GM18526 (cell line): ENCODE measurements at regions not wholly inside any gene's neighbourhood (a gene's known extent, or its start where the extent isn't known, plus 50 kb on each side); places are given as distances from the start of the nearest gene placed in this dataset.

Experiments used
- POLR2A ChIP-seq: IDR thresholded peaks from 3 replicates; pipeline ENCODE4 v1.6.1; 2011; ENCODE audit not compliant: insufficient read length; ENCODE audit errors: extremely low read depth

DNA sequence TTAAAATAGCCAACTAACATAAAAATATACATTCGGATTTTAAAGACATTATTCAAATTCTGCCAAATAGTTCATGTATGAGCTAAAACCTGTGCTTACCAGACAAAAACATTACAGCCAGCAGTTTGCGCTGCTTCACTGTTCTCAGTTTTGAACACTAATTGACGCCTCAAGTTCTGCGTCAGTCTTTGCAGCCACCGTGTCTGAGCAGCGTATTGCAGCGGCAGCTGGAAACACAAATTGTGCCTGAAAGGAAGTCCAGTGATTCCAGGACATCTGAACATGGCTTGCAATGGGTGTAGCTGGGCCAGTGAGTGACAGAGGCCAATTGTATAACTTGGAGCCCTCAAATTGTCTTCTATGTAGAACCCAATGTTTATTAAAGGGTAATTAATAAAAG lies 267.6 kb downstream of the TFCP2L1 start:
- TF ChIP-seq POLR2A = no peak

DNA sequence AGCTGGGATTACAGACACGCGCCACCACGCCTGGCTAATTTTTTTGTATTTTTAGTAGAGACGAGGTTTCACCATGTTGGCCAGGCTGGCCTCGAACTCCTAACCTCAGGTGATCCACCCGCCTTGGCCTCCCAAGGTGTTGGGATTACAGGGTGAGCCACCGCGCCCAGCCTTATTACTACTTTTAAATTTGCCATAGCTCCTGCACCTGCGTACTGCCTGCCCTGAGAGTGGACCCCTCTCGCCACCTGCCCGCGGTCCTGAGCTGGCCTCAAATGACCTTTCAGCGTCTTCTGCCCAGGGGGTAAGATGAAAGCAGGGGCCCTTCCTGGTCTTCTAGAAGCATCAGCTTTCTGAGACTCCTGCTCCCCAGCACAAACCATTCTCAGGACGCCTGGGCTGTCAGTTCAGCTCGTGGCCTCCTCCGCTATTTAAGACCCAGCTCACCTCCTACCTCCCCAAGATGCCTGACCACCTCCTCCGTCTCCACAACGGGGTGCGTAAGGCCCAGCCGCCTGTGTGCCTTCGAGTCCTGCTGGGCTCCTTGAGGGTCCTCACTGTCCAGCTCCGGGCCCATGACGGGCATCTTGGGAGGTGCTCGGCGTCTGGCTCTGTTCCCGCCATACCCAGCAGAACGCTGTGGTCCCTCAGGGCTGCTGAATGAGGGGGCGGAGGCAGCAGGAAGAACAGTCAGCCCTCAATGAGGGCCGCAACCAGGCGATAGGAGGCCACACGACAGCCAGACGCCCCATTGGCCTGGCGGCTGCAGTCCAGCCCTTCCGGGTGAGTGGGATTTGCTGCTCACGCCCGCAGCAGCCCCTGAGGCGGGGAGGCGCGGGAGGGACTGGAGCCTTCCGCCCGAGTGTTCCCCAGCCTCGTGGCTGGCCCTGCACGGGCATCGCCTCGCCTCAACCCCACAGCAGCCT lies 266.6 kb downstream of the TFCP2L1 start:
- no peak for TF ChIP-seq POLR2A

DNA sequence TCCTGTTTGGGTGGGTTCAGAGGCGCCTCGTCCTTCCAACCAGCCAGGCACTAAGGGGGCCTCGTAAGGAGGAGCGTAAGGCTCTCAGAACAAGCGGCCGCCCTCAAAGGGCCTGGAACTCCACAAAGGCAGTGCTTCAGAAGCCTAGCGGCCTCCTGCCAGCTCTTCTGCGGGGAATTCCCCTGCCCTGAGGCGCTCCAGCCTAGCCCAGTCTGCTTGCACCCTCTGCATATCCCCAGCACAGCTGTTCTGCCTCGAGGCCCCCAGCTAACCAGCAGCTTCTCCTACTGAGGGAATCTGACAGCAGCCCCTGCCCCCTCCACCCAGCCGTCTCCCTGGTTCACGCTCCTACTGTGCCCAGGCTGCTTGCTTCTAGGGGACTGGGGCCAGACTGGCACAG lies 265.9 kb downstream of the TFCP2L1 start:
- no peak for TF ChIP-seq POLR2A

DNA sequence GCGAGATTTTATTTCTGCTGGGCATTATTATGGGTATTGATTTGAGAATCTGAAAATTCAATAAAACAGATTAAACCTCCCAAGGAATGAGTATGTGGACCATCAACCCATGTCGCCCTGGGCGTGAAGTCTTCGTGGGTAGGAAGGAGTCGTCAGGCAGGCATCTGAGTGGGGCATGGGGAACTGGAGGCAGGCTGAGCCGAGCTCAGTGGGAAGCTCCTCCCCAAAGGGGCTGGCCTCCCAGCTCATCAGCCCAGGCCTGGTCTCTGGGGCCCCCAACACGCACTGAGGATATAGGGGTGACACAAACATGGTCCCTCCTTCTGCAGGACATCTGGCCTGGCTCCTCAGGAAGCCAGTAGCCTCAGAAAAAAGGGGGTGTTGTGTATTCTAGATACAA lies 265.2 kb downstream of the TFCP2L1 start:
- no peak for TF ChIP-seq POLR2A

DNA sequence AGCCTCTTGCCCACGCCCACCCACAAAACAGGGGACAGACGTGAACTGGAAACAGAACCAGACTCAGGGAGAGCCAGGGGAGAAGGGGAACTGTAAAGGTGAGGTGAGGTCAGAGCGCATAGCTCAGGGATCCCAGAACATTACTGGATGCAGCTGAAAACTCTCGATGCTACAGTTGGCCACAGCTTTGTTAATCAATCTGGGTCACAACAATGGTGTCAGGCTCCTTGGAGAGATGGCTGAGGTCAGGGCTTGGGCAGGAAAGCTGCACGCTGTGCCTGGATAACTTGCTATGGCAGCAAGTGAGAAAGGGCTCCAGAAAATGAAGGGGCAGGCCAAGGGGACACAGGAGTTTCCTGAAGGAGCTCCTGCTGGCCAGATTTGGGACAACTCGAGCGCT lies 263.3 kb downstream of the TFCP2L1 start:
- no peak for TF ChIP-seq POLR2A

DNA sequence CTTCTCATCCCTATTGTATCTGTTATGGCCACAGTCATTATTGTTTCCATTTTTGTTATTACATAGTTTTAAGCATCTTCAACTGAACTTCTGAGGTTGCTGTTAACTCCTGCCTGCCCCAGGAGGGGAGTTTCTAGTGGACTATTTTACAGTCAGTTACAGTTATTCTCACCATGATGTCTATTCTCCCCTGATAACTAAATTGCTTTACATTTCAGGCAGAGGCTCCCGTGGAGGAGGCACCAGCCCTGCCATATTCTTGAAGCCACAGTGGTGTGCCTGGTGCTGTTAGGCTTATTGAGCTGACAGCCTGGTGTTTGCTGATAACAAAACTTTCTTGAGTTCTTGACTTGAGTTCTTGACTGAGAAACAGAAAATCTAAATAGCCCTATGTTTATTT lies 256.4 kb downstream of the TFCP2L1 start:
- TF ChIP-seq POLR2A = no peak

DNA sequence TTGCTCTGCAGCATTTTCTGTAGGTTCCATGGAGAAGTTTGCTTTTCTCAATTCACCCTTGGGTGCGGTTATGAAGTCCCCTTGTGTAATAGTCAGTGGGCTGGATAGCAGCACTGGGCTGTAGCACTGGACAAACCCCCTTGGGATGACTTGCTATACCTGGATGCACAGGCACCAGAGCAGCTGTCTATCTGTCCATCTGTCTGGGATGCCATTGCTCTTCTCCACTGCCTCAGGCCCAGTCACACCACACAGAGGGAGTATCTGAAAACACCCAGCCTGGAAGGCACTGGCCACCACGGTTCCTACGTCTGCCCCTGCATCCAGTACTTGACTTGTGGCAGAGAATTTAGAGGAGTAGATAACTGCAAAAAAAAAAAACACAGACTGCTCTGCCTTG lies 254.5 kb downstream of the TFCP2L1 start:
- no peak for TF ChIP-seq POLR2A

DNA sequence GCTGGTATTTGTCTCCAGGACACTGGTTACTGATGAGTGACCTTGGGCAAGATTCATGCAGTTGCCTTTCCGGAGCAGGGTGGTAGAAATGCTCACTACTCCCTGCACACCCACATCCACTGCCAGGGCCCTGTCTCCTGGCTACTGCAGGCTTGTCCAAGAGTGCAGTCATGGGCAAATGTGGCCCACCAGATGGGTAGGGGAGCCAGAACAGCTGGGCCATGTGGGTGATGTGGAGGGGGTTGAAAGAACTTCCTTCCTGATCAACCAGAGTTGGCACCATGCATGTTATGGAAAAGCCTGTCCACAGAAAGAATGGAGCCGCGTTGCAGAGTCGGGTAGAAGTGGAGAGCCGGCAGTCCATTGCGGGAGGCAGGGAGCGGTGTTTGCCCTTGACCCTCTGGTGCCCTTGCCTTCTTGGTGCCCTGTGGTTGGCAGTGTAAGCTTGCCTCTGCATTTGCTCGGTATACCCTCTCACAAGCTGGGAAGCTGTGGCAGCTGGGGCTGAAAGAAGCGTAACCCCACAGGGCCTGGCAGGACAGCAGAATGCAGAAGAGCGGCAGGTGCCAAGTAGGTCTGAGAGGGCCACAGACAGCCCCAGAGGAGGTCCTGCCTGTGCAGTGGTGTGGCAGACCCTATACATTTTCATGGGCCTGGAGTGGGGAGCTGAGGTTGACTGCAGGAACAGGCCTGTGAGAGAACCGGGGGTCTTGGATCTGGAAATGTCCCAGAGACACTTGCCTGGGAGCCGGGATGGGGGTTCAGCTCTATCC lies 253.2 kb downstream of the TFCP2L1 start:
- TF ChIP-seq POLR2A = no peak

DNA sequence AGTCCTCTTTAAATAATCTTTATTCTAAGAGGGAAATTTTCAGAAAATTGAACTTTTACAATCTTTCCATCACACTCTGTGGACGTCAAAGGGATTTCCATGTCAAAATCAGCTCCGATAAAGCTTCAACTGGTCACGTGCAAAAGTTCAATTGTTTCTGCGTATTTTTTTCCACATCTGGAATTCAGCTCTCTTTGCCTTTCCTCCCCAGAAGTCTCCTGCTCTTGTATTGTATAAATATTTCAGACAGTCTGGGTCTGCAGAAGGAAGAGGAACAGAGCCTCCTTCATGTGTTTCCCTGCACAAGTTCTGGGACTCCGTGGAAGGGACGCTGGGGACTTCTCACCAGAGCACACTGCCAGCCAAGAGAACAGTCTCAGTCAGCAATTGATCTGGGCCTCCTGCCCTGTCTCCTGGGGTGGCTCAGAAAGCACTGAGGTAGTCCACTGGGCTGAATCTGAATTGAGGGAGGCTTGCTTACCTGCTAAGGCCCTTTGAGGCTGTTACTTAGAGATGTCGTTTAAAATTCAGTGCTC lies 251.5 kb downstream of the TFCP2L1 start:
- no peak for TF ChIP-seq POLR2A

DNA sequence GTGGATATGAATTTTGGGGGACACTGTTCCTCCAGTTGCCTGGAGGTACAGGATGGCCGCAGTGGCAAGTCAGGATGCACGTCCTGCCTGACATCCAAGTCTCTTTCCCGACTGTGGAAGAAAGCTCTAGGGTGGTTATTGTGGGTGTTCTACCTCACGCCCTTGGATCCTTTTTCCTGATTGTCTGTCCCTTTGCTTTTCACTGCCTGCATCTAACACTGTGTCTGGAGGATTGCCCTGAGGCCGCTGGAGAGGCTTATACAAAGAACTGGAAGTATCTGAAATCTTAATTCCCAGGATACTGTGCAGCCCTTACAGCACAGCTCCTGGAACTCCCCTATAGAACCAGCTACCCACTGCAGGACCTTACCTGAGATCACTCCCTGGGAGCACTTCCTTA lies 250.5 kb downstream of the TFCP2L1 start:
- no peak for TF ChIP-seq POLR2A

DNA sequence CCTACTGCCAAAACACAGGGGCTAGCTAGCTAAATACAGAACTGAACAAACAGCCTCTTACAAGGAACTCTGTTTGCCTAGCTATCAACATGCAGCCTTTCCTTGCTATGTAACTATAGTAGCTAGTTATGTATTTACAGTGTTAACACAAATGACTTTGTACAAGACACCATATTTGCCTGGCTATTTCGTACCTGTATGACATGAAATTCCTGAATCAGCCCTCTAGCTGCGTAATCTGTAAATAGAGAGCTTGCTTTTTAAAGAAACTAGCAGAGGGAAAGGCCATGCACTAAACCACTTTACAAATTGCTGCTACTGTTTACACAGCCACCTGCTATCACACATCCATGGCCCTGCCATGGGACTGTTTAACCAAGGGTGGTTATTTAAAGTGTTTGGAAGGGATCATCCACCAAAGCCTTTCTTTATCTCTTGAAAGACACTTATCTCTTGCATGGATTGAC lies 248.7 kb downstream of the TFCP2L1 start:
- no peak for TF ChIP-seq POLR2A

DNA sequence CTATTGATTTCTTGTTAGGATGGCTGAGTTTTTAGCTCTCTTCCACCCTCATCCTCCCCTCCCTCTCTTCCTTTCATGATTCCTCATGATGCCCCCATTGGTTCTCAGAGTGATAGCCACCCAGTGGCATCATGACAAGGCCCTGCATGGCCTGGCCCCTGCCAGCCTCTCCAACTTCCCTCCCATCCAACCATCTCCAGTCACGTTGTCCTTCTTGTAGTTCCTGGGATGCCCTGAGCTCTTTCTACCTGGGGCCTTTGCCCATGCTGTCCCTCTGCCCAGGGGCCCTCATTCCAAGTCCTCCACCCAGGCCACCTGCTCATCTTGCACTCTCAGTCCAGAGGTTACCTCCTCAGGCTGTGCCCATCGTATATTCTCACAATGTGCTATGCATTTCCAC lies 247.5 kb downstream of the TFCP2L1 start:
- no peak for TF ChIP-seq POLR2A

DNA sequence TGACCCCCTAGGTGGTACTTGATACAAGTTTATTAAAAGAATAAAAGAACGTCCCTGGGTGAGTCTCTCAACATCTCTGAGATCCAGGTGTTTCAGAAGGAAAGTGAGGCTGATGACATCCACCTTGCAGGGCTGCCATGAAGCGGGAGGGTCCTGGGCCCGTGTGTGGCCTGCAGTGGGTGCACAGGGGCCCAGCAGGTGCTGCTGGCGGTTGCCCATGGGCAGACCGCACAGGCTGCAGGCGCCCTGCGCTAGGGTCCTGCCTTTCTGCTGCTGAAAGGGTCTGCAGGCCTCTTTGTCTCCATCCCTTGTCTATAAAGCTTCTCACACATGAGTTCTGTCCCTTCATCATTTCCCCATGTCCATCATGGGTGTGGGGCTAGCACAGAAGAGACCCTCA lies 247.0 kb downstream of the TFCP2L1 start:
- no peak for TF ChIP-seq POLR2A

DNA sequence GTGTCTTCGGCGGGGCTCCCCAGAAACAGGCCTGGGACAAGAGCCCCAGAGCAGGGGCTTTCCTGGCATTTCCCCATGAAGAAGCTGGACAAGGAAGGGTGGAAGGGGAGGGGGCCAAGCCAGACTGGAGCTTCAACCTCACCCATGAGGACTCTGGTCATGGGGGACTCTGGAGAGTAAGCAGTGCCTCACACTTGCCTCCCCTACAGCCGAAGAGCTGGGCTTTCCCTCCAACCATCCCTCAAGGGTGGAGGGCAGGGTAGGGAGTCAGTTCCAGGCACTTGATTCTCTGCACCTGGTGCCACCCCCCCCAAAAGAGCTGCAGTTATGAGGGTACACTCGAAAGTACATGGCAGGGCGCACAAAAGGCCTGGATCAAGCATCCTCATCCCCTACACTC lies 246.6 kb downstream of the TFCP2L1 start:
- no peak for TF ChIP-seq POLR2A

DNA sequence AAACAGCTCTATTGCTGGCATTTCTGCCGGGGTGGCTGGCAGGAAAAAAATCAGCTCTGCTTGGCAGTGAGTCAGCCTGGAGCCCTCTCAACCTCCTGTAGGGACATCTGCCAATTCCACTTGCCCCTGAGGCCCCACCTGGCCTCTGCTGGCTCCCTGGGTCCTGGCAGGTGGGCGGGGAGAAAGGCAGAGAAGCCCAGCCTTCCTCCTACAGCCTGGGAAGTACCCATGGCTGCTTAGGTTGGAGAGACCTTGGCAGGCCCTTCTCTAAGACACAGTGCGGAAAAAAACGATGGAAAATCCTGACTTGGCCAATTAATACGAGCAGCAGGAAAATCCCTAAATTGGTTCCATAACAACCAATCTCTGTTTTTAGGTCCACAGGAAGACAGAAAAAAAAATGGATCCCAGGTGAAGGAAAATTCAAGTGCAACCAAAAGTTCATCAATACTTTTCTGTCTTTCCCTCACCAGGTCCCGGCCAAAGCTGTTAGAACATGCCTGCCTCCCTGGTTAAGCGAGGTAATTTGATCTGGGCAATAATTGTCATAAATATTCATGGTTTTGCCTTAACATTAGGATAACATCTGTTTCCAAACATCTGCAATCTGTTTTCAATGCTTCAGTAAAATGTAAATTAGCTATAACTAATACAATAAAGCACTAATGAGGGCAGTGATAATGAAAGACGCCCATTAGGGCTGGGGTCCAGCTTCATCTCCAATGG lies 245.9 kb downstream of the TFCP2L1 start:
- no peak for TF ChIP-seq POLR2A
